CD4-positive, alpha-beta T cell treated with Interleukin-6 at 100 ng/mL for 8 hours (primary cell): ENCODE measurements at regions not wholly inside any gene's neighbourhood (a gene's known extent, or its start where the extent isn't known, plus 50 kb on each side); places are given as distances from the start of the nearest gene placed in this dataset.

ENCODE experiments used
- DNase-seq: peaks from one replicate; pipeline ENCODE4 v3.0.0-alpha.2; 2020; ENCODE audit warnings: mixed read lengths, low spot score

GRCh38 chr11:19368726-19369375, 128.1 kb upstream of the E2F8 start:
- DNase-seq: no peak

GRCh38 chr11:19366992-19367709, 126.4 kb upstream of the E2F8 start:
- no peak for DNase-seq

- DNase-seq: no peak
Measured at GRCh38 chr11:19365743-19366410, 125.1 kb upstream of the E2F8 start.

GRCh38 chr11:19359221-19360000, 118.7 kb upstream of the E2F8 start:
- DNase-seq: no peak

- DNase-seq: no peak
Measured at GRCh38 chr11:19357943-19358342, 117.2 kb upstream of the E2F8 start.

GRCh38 chr11:19355601-19356000, 114.9 kb upstream of the E2F8 start:
- no peak for DNase-seq

GRCh38 chr11:19353287-19353850, 112.6 kb upstream of the E2F8 start:
- DNase-seq: no peak

- no peak for DNase-seq
Measured at GRCh38 chr11:19352771-19353160, 112.0 kb upstream of the E2F8 start.

GRCh38 chr11:19352072-19352770, 111.5 kb upstream of the E2F8 start:
- DNase-seq: no peak

- no peak for DNase-seq
Measured at GRCh38 chr11:19351426-19351825, 110.7 kb upstream of the E2F8 start.

- no peak for DNase-seq
Measured at GRCh38 chr11:19350160-19350559, 109.4 kb upstream of the E2F8 start.

GRCh38 chr11:19349340-19350025, 108.7 kb upstream of the E2F8 start:
- DNase-seq: no peak

- no peak for DNase-seq
Measured at GRCh38 chr11:19347911-19348310, 107.2 kb upstream of the E2F8 start.

- no peak for DNase-seq
Measured at GRCh38 chr11:19345848-19346681, 105.3 kb upstream of the E2F8 start.

GRCh38 chr11:19345519-19345847, 104.7 kb upstream of the E2F8 start:
- no peak for DNase-seq

GRCh38 chr11:19344661-19345518, 104.1 kb upstream of the E2F8 start:
- no peak for DNase-seq

GRCh38 chr11:19342036-19342435, 101.3 kb upstream of the E2F8 start:
- DNase-seq: no peak

GRCh38 chr11:19338375-19338774, 97.6 kb upstream of the E2F8 start:
- DNase-seq: no peak

- no peak for DNase-seq
Measured at GRCh38 chr11:19337779-19338178, 97.0 kb upstream of the E2F8 start.
